ENCODE measurements at regions not wholly inside any gene's neighbourhood (a gene's known extent, or its start where the extent isn't known, plus 50 kb on each side); places are given as distances from the start of the nearest gene placed in this dataset.

DNA sequence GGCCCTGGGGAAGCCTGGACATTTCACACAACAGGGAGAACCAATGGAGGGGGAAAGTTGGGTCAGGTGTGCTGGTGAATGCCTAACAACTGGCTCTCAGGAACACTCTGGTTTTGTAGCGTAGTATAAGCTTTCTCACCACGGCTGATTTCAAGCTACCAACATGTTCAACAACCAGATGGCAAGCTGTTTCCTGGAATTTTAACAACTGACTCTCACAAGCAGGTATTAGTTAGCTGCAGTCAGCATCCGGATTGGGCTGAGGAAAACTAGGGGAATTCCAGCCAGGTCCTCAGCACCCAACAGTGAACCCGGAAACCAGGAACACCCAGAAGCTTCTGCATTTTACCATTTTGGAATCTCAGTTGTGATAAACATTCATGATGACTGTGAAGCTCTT, 162.3 kb upstream of the CAMK1G start:
- Histone ChIP-seq H3K9me3 (replicated peaks in 1 of 2; ENCODE audit: control insufficient read depth in 1 of 2, insufficient read depth in 1 of 2, low read length in 2 of 2) (no peaks in the 10 kb centered on the region), H3K4me2 (replicated peaks; ENCODE audit: extremely low read depth, low read length, poor library complexity, severe bottlenecking) (no peak overlapping the region), H3K27me3 (ENCODE audit: control insufficient read depth in 2 of 2, insufficient read depth in 2 of 2, low read length in 2 of 2) (no peaks in the 10 kb centered on the region), H3K4me3 (replicated peaks in 1 of 3; ENCODE audit: low read depth in 2 of 3, low read length in 3 of 3) (no peak overlapping the region), H3K36me3 (replicated peaks in 1 of 2; ENCODE audit: control insufficient read depth in 1 of 2, insufficient read depth in 2 of 2, low read length in 2 of 2) (no peaks in the 10 kb centered on the region), H3K79me2 (ENCODE audit: insufficient read depth, low read length) (no peaks in the 10 kb centered on the region), H3K4me1 (ENCODE audit: control insufficient read depth in 1 of 2, insufficient read depth in 2 of 2, low read length in 2 of 2) (peaks cover 0 to 18% of the 10 kb centered on the region in 2 donors), H2AFZ (ENCODE audit: insufficient read depth, low read depth, low read length, poor library complexity, severe bottlenecking) (no peak overlapping the region), H3K27ac (ENCODE audit: low read depth in 1 of 2, low read length in 2 of 2) (no peak overlapping the region), H4K20me1 (ENCODE audit: insufficient read depth, low read length) (no peaks in the 10 kb centered on the region), H3K9ac (ENCODE audit: insufficient read depth, low read length, poor library complexity, severe bottlenecking) (no peak overlapping the region)
- H3K4me1 Mint-ChIP-seq: peaks cover 14% of the 10 kb centered on the region
- H3K36me3 Mint-ChIP-seq: no peaks in the 10 kb centered on the region
- no peak overlapping the region for H3K27ac Mint-ChIP-seq
- intact Hi-C loops (cut with micrococcal nuclease): no loop called here
- H3K9me3 Mint-ChIP-seq: peaks cover 0 to 3% (median 1%) of the 10 kb centered on the region in 7 donors
- no peak for DNase-seq
- TF ChIP-seq, protein P1, sequence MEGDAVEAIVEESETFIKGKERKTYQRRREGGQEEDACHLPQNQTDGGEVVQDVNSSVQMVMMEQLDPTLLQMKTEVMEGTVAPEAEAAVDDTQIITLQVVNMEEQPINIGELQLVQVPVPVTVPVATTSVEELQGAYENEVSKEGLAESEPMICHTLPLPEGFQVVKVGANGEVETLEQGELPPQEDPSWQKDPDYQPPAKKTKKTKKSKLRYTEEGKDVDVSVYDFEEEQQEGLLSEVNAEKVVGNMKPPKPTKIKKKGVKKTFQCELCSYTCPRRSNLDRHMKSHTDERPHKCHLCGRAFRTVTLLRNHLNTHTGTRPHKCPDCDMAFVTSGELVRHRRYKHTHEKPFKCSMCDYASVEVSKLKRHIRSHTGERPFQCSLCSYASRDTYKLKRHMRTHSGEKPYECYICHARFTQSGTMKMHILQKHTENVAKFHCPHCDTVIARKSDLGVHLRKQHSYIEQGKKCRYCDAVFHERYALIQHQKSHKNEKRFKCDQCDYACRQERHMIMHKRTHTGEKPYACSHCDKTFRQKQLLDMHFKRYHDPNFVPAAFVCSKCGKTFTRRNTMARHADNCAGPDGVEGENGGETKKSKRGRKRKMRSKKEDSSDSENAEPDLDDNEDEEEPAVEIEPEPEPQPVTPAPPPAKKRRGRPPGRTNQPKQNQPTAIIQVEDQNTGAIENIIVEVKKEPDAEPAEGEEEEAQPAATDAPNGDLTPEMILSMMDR (IDR thresholded peaks at IDR 0.05): no peak
- H3K4me3 Mint-ChIP-seq: no peak overlapping the region
- H3K27me3 Mint-ChIP-seq (ENCODE audit: low read depth in 3 of 3): peaks cover 0 to 13% (median 1%) of the 10 kb centered on the region in 3 donors
- WGBS (ENCODE audit: insufficient coverage): 92% methylated on average over 3 of the region's 4 CpGs

DNA sequence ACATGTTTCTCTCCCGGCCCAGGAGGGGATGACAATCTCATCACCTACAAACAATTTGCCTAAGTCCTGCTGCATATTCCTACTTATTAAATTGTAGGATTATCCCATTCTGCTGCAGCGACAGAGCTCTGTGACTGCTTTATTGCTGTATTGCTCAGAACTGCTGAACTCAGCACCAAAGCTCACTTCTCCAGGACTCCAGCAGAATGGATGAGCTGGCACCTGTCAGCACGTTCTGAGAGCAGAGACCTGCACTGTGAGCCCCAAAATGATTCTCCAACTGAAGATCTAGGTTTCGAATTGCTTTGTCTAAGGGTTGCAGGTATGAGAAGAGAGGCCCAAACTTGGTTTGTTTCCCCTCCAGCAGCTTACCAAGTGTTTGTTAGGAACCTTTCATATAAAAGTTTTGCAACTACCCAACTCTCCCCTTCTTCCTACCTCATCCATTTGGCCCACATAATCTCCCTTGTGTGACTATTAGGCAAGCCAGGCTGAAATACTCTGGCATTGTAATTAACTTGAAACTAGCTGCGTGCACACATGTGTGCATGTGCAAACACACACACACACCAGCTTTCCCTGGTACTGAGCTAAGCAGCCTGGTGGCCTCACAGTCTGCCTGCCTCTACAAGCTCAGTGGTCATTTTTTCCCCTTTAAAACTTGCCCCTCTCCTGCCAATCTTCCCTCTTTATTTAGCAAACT, 161.4 kb upstream of the CAMK1G start:
- H3K79me2 ChIP-seq (ENCODE audit: insufficient read depth, low read length): no peaks in the 10 kb centered on the region
- H3K27me3 ChIP-seq (ENCODE audit: control insufficient read depth in 2 of 2, insufficient read depth in 2 of 2, low read length in 2 of 2): no peaks in the 10 kb centered on the region
- H3K36me3 ChIP-seq (replicated peaks in 1 of 2; ENCODE audit: control insufficient read depth in 1 of 2, insufficient read depth in 2 of 2, low read length in 2 of 2): no peaks in the 10 kb centered on the region
- no peak for DNase-seq
- no peak overlapping the region for H3K4me2 ChIP-seq (replicated peaks; ENCODE audit: extremely low read depth, low read length, poor library complexity, severe bottlenecking)
- H3K9ac ChIP-seq (ENCODE audit: insufficient read depth, low read length, poor library complexity, severe bottlenecking): no peak overlapping the region
- H3K4me1 ChIP-seq (ENCODE audit: control insufficient read depth in 1 of 2, insufficient read depth in 2 of 2, low read length in 2 of 2): peaks cover 0 to 19% of the 10 kb centered on the region in 2 donors
- H3K27me3 Mint-ChIP-seq (ENCODE audit: low read depth in 3 of 3): peaks cover 0 to 10% (median 3%) of the 10 kb centered on the region in 3 donors
- peaks cover 16% of the 10 kb centered on the region for H3K4me1 Mint-ChIP-seq
- H3K4me3 ChIP-seq (replicated peaks in 1 of 3; ENCODE audit: low read depth in 2 of 3, low read length in 3 of 3): no peak overlapping the region
- WGBS (ENCODE audit: insufficient coverage): 90% methylated on average over 2 of the region's 5 CpGs
- H3K9me3 Mint-ChIP-seq: peaks cover 0 to 3% (median 1%) of the 10 kb centered on the region in 7 donors
- H3K27ac Mint-ChIP-seq: no peak overlapping the region
- no peak overlapping the region for H2AFZ ChIP-seq (ENCODE audit: insufficient read depth, low read depth, low read length, poor library complexity, severe bottlenecking)
- no peaks in the 10 kb centered on the region for H4K20me1 ChIP-seq (ENCODE audit: insufficient read depth, low read length)
- H3K27ac ChIP-seq (ENCODE audit: low read depth in 1 of 2, low read length in 2 of 2): no peak overlapping the region
- no peaks in the 10 kb centered on the region for H3K36me3 Mint-ChIP-seq
- intact Hi-C loops (cut with micrococcal nuclease): no loop called here
- H3K4me3 Mint-ChIP-seq: no peak overlapping the region
- H3K9me3 ChIP-seq (replicated peaks in 1 of 2; ENCODE audit: control insufficient read depth in 1 of 2, insufficient read depth in 1 of 2, low read length in 2 of 2): no peaks in the 10 kb centered on the region
- TF ChIP-seq, protein P1 (IDR thresholded peaks at IDR 0.05): no peak
